ENCODE measurements at regions not wholly inside any gene's neighbourhood (a gene's known extent, or its start where the extent isn't known, plus 50 kb on each side); places are given as distances from the start of the nearest gene placed in this dataset.

DNA sequence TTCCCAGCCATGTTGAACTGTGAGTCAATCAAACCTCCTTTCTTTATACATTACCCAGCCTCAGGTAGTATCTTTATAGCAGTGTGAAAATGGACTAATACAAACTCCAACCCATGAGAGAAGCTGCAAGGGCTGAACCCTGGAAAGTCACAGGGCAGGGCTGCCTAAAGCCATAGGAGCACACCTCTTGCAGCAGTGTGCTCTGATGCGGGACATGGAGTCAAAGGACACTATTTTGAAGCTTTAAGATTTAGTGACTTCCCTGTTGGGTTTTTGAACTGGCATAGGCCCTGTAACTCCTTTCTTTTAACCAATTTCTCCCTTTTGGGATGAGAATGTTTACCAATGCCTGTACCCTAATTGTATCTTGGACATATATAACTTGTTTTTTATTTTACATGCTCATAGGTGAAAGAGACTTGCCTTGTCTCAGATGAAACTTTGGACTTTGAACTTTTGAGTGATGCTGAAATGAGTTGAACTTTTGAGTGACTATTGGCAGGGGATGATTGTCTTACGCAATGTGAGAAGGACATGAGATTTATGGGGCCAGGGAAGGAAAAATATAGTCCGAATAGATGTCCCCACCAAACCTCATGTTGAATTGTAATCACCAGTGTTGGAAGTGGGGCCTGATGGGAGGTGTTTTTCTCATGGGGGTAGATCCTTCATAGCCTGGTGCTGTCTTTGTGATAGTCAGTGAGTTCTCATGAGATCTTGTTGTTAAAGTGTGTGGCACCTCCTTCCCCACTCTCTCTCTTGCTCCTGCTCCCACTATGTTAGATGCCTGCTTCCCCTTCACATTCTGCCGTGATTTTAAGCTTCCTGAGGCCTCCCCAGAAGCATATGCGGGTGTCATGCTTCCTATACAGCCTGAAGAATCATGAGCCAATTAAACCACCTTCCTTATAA is 159.5 kb upstream of the SPEF2 start (continued):
- TF ChIP-seq, protein P1, sequence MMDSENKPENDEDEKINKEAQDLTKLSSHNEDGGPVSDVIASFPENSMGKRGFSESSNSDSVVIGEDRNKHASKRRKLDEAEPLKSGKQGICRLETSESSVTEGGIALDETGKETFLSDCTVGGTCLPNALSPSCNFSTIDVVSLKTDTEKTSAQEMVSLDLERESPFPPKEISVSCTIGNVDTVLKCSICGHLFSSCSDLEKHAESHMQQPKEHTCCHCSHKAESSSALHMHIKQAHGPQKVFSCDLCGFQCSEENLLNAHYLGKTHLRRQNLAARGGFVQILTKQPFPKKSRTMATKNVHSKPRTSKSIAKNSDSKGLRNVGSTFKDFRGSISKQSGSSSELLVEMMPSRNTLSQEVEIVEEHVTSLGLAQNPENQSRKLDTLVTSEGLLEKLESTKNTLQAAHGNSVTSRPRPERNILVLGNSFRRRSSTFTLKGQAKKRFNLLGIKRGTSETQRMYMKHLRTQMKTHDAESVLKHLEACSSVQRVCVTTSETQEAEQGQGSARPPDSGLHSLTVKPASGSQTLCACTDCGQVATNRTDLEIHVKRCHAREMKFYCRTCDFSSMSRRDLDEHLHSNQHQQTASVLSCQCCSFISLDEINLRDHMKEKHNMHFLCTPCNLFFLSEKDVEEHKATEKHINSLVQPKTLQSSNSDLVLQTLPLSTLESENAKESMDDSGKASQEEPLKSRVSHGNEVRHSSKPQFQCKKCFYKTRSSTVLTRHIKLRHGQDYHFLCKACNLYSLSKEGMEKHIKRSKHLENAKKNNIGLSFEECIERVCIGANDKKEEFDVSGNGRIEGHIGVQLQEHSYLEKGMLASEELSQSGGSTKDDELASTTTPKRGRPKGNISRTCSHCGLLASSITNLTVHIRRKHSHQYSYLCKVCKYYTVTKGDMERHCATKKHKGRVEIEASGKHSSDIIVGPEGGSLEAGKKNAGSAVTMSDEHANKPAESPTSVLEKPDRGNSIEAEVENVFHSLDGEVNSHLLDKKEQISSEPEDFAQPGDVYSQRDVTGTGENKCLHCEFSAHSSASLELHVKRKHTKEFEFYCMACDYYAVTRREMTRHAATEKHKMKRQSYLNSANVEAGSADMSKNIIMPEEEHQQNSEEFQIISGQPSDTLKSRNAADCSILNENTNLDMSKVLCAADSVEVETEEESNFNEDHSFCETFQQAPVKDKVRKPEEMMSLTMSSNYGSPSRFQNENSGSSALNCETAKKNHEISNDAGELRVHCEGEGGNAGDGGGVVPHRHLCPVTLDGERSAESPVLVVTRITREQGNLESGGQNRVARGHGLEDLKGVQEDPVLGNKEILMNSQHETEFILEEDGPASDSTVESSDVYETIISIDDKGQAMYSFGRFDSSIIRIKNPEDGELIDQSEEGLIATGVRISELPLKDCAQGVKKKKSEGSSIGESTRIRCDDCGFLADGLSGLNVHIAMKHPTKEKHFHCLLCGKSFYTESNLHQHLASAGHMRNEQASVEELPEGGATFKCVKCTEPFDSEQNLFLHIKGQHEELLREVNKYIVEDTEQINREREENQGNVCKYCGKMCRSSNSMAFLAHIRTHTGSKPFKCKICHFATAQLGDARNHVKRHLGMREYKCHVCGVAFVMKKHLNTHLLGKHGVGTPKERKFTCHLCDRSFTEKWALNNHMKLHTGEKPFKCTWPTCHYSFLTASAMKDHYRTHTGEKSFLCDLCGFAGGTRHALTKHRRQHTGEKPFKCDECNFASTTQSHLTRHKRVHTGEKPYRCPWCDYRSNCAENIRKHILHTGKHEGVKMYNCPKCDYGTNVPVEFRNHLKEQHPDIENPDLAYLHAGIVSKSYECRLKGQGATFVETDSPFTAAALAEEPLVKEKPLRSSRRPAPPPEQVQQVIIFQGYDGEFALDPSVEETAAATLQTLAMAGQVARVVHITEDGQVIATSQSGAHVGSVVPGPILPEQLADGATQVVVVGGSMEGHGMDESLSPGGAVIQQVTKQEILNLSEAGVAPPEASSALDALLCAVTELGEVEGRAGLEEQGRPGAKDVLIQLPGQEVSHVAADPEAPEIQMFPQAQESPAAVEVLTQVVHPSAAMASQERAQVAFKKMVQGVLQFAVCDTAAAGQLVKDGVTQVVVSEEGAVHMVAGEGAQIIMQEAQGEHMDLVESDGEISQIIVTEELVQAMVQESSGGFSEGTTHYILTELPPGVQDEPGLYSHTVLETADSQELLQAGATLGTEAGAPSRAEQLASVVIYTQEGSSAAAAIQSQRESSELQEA (CRISPR knock-in tag; IDR thresholded peaks at IDR 0.05; ENCODE audit: not compliant biosample characterization) = no peak
- TF ChIP-seq HNF4A (CRISPR knock-in tag; IDR thresholded peaks at IDR 0.05) = peak; percentile 85
- TF ChIP-seq HNF4G (IDR thresholded peaks at IDR 0.05; ENCODE audit: borderline replicate concordance, low read depth, low read length) = 0 out of 2 replicates have a peak, but pooled peaks have one; percentile 42
- no peak for TF ChIP-seq HNF4G (CRISPR knock-in tag; IDR thresholded peaks at IDR 0.05; ENCODE audit: borderline replicate concordance, low read depth)
- TF ChIP-seq ZNF563 (CRISPR knock-in tag; IDR thresholded peaks at IDR 0.05) = no peak
- TF ChIP-seq KDM2A (CRISPR knock-in tag; IDR thresholded peaks at IDR 0.05; ENCODE audit: borderline replicate concordance, low read depth) = no peak
- no peak for TF ChIP-seq TSC22D2 (CRISPR knock-in tag; IDR thresholded peaks at IDR 0.05; ENCODE audit: borderline replicate concordance)
- TF ChIP-seq, protein P2, sequence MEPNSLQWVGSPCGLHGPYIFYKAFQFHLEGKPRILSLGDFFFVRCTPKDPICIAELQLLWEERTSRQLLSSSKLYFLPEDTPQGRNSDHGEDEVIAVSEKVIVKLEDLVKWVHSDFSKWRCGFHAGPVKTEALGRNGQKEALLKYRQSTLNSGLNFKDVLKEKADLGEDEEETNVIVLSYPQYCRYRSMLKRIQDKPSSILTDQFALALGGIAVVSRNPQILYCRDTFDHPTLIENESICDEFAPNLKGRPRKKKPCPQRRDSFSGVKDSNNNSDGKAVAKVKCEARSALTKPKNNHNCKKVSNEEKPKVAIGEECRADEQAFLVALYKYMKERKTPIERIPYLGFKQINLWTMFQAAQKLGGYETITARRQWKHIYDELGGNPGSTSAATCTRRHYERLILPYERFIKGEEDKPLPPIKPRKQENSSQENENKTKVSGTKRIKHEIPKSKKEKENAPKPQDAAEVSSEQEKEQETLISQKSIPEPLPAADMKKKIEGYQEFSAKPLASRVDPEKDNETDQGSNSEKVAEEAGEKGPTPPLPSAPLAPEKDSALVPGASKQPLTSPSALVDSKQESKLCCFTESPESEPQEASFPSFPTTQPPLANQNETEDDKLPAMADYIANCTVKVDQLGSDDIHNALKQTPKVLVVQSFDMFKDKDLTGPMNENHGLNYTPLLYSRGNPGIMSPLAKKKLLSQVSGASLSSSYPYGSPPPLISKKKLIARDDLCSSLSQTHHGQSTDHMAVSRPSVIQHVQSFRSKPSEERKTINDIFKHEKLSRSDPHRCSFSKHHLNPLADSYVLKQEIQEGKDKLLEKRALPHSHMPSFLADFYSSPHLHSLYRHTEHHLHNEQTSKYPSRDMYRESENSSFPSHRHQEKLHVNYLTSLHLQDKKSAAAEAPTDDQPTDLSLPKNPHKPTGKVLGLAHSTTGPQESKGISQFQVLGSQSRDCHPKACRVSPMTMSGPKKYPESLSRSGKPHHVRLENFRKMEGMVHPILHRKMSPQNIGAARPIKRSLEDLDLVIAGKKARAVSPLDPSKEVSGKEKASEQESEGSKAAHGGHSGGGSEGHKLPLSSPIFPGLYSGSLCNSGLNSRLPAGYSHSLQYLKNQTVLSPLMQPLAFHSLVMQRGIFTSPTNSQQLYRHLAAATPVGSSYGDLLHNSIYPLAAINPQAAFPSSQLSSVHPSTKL (CRISPR knock-in tag; IDR thresholded peaks at IDR 0.05) = peak; percentile 54
- no peak for TF ChIP-seq RORA (CRISPR knock-in tag; IDR thresholded peaks at IDR 0.05)
- TF ChIP-seq EP300 (IDR thresholded peaks at IDR 0.05; ENCODE audit: low read depth in 2 of 2, low read length in 2 of 2) = peak in 1 of 2 experiments; percentile 44; a peak in 2 of 4 replicates
- no peak for TF ChIP-seq EP300 (CRISPR knock-in tag; IDR thresholded peaks at IDR 0.05; ENCODE audit: borderline replicate concordance)
- TF ChIP-seq MBNL3 (CRISPR knock-in tag; conservative IDR thresholded peaks at IDR 0.05) = no peak
- TF ChIP-seq, protein P3, sequence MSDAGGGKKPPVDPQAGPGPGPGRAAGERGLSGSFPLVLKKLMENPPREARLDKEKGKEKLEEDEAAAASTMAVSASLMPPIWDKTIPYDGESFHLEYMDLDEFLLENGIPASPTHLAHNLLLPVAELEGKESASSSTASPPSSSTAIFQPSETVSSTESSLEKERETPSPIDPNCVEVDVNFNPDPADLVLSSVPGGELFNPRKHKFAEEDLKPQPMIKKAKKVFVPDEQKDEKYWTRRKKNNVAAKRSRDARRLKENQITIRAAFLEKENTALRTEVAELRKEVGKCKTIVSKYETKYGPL (CRISPR knock-in tag; IDR thresholded peaks at IDR 0.05) = no peak
- TF ChIP-seq FOSL2 (CRISPR knock-in tag; IDR thresholded peaks at IDR 0.05) = no peak
- TF ChIP-seq MEF2D (CRISPR knock-in tag; IDR thresholded peaks at IDR 0.05) = no peak
- peak; percentile 61 for TF ChIP-seq CEBPG (CRISPR knock-in tag; IDR thresholded peaks at IDR 0.05)

Data from HepG2 (cell line).